Stomach smooth muscle (tissue), 2 donors: ENCODE measurements at regions not wholly inside any gene's neighbourhood (a gene's known extent, or its start where the extent isn't known, plus 50 kb on each side); places are given as distances from the start of the nearest gene placed in this dataset.
"Not testable (repeated sequence)": the region's sequence is repeated elsewhere in the genome, so short reads cannot be mapped to it uniquely, and the experiment has no call there.

ENCODE experiments used
- H3K27ac ChIP-seq: one replicate; pipeline ENCODE4 v1.7.0; 2013; ENCODE audit warnings: mild to moderate bottlenecking, low read length, inconsistent platforms
- H3K27me3 ChIP-seq, 2 donors: one replicate each; pipeline ENCODE4 v1.7.0; 2013; ENCODE audit warnings: low read length in 2 of 2; ENCODE audit not compliant: insufficient read depth in 2 of 2, control insufficient read depth in 1 of 2
- H3K36me3 ChIP-seq, 2 donors: one replicate each; pipeline ENCODE4 v1.7.0; 2013; ENCODE audit warnings: low read length in 2 of 2; ENCODE audit not compliant: control insufficient read depth in 2 of 2, insufficient read depth in 2 of 2
- H3K4me1 ChIP-seq: one replicate; pipeline ENCODE4 v1.7.0; 2013; ENCODE audit warnings: low read length; ENCODE audit not compliant: control insufficient read depth, insufficient read depth
- H3K4me3 ChIP-seq, 2 donors: one replicate each; pipeline ENCODE4 v1.7.0; 2013; ENCODE audit warnings: low read length in 2 of 2
- H3K9ac ChIP-seq, 2 donors: one replicate each; pipeline ENCODE4 v1.7.0; 2013; ENCODE audit warnings: low read length in 2 of 2, mild to moderate bottlenecking in 1 of 2
- H3K9me3 ChIP-seq, 2 donors: one replicate each; pipeline ENCODE4 v1.7.0; 2013; ENCODE audit warnings: low read length in 2 of 2; ENCODE audit not compliant: control insufficient read depth in 2 of 2
- donor health status: healthy.
- donor health status: Pancreatic carcinoma.

DNA sequence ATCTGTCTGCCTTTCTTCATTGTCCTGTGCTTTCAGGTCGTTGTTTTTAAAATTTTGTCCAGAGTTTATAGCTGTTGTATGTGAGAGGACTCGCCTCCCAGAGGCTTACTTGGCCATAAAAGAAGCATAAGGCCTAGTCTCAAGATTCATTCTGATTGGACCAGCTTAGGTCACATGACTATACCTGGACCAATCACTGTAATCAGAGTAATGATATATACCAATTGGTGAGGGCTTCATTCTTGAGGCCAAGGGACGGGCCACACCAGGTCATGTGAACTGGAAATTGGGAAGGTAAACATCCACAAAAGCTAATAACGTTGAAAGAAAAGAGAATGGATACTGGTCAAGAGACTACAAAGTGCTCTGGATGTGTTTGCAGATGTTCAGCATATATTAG is 141.4 kb upstream of the SULF2 start:
- no peak overlapping the region for H3K4me3 ChIP-seq
- no peak overlapping the region for H3K9ac ChIP-seq
- H3K36me3 ChIP-seq = no peaks in the 10 kb centered on the region
- no peaks in the 10 kb centered on the region for H3K27me3 ChIP-seq
- H3K9me3 ChIP-seq = no peaks in the 10 kb centered on the region
- no peaks in the 10 kb centered on the region for H3K4me1 ChIP-seq
- H3K27ac ChIP-seq = no peak overlapping the region

- no peaks in the 10 kb centered on the region for H3K36me3 ChIP-seq
- no peak overlapping the region for H3K9ac ChIP-seq
- H3K9me3 ChIP-seq = no peaks in the 10 kb centered on the region
- H3K4me1 ChIP-seq = no peaks in the 10 kb centered on the region
- H3K4me3 ChIP-seq = no peak overlapping the region
- H3K27me3 ChIP-seq = no peaks in the 10 kb centered on the region
- no peak overlapping the region for H3K27ac ChIP-seq
These were observed 140.3 kb upstream of the SULF2 start for GRCh38 chr20:47925593-47925992.

DNA sequence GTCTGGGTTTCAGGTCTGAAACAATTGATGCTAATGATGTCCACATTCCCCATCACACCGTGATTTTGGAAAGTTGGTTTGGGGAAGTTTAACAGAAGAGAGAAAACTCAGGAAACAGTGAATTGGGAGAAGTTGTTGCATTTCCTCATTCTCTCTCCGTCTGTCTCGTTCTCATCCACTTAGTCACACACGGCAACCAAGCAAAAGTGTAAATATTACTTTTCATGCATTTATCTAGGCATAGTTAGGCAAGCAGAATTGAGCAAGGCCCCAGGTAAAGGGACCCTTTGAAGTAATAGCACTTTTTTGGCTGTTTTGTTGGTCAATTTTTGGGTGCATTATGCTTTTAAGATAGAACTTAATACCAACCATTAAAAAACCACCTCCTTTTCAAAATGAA is 137.0 kb upstream of the SULF2 start:
- Histone ChIP-seq H3K4me3 (no peak overlapping the region), H3K27ac (no peak overlapping the region), H3K9ac (no peak overlapping the region), H3K9me3 (no peaks in the 10 kb centered on the region), H3K27me3 (peaks cover 0 to 2% of the 10 kb centered on the region in 2 donors), H3K4me1 (no peaks in the 10 kb centered on the region), H3K36me3 (no peaks in the 10 kb centered on the region)

- H3K4me3 ChIP-seq, H3K27me3 ChIP-seq, H3K36me3 ChIP-seq, H3K9ac ChIP-seq, H3K4me1 ChIP-seq, H3K27ac ChIP-seq, H3K9me3 ChIP-seq: not testable (repeated sequence)
These were observed 136.5 kb upstream of the SULF2 start for GRCh38 chr20:47921829-47922228.

DNA sequence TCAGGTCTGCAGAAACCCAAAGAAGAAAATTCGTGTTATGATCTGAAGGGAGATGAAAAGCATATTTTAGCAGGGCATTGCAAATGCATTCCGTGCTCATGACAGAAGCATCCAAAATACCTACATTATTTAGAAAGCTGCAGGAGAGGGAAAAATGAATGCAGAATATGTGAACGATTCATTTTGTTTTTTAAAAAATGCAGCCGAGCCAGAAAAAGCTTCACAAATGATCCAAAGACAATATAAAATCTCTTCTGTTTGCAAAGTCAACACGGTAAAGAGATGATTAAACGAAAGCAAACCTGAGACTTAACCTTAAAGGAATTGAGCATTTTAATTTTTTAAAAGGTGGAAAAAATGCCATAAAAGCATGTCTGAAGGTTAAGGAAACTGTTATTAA is 136.1 kb upstream of the SULF2 start:
- no peaks in the 10 kb centered on the region for H3K4me1 ChIP-seq
- H3K27ac ChIP-seq = no peak overlapping the region
- H3K27me3 ChIP-seq = peaks cover 0 to 2% of the 10 kb centered on the region in 2 donors
- H3K9me3 ChIP-seq = no peaks in the 10 kb centered on the region
- H3K4me3 ChIP-seq = no peak overlapping the region
- no peaks in the 10 kb centered on the region for H3K36me3 ChIP-seq
- H3K9ac ChIP-seq = no peak overlapping the region

GRCh38 chr20:47917549-47918070 is 132.3 kb upstream of the SULF2 start:
- no peaks in the 10 kb centered on the region for H3K4me1 ChIP-seq
- no peak overlapping the region for H3K9ac ChIP-seq
- no peaks in the 10 kb centered on the region for H3K36me3 ChIP-seq
- H3K27ac ChIP-seq = no peak overlapping the region
- peaks cover 0 to 2% of the 10 kb centered on the region in 2 donors for H3K27me3 ChIP-seq
- H3K4me3 ChIP-seq = no peak overlapping the region
- H3K9me3 ChIP-seq = no peaks in the 10 kb centered on the region

DNA sequence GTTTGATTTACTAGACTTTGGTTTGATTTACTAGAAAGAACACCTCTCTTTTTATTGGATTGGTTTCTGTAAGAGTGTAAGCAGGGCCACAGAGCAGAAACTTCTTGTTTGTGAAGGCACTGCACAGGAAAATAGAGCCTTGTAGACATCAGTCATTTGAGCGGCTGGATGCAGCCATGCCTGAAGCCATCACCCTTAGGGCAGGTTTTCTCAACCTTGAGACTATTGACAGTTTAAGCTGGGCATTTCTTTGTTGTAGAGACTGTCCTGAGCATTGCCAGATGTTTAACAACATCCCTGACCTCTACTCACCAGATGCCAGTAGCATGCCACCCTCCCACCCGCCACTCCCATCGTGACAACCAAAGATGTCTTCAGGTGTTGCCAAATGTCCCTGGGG is 130.2 kb upstream of the SULF2 start:
- no peak overlapping the region for H3K4me3 ChIP-seq
- no peaks in the 10 kb centered on the region for H3K36me3 ChIP-seq
- no peak overlapping the region for H3K9ac ChIP-seq
- H3K9me3 ChIP-seq = no peaks in the 10 kb centered on the region
- H3K27ac ChIP-seq = no peak overlapping the region
- H3K4me1 ChIP-seq = no peaks in the 10 kb centered on the region
- peaks cover 0 to 2% of the 10 kb centered on the region in 2 donors for H3K27me3 ChIP-seq

- no peaks in the 10 kb centered on the region for H3K9me3 ChIP-seq
- H3K4me3 ChIP-seq = no peak overlapping the region
- H3K4me1 ChIP-seq = no peaks in the 10 kb centered on the region
- H3K36me3 ChIP-seq = no peaks in the 10 kb centered on the region
- peaks cover 0 to 2% of the 10 kb centered on the region in 2 donors for H3K27me3 ChIP-seq
- H3K9ac ChIP-seq = no peak overlapping the region
- H3K27ac ChIP-seq = no peak overlapping the region
These were observed 129.5 kb upstream of the SULF2 start for GRCh38 chr20:47914792-47915191.

DNA sequence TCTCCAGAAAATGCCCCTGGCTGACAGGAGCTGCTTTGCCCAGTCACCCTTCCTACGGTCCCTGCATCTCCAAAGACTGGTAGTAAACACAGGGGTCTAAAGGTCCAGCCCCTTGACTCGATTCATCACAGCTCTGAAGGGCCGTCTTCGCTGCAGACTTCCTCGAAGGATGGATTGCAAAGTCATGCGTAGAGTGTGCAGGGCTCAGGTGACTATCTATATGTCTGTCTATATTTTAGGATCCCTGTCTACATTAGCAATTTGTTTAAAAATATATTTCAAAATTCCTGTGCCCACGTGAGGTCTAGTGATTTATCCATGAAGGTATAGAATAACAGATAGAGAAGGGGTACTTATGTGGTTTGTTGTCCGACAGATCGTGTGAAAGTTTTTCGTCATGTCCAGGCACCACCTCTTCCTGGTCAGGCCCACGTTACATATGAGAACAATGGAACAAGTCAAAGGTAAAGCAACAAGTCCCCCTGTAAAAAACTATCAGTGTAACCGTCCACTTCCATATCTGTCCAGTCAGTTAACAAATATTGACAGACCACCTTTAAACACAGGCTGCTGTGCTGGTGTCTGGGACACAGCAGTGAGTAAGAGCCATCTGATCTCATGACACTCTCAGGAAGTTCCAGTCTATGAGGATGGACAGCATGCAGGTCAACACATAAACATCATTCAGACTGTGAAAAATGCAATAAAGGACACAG is 127.7 kb upstream of the SULF2 start:
- H3K27ac ChIP-seq, H3K9me3 ChIP-seq, H3K4me1 ChIP-seq, H3K36me3 ChIP-seq, H3K4me3 ChIP-seq, H3K9ac ChIP-seq, H3K27me3 ChIP-seq: not testable (repeated sequence)

GRCh38 chr20:47912165-47912564 is 126.9 kb upstream of the SULF2 start:
- not testable (repeated sequence) for H3K4me1 ChIP-seq, H3K9me3 ChIP-seq, H3K36me3 ChIP-seq, H3K4me3 ChIP-seq, H3K27me3 ChIP-seq, H3K27ac ChIP-seq, H3K9ac ChIP-seq

- not testable (repeated sequence) for H3K4me1 ChIP-seq, H3K9ac ChIP-seq, H3K36me3 ChIP-seq, H3K4me3 ChIP-seq, H3K27ac ChIP-seq, H3K9me3 ChIP-seq, H3K27me3 ChIP-seq
These were observed 124.6 kb upstream of the SULF2 start for GRCh38 chr20:47909696-47910369.
